GM19351 (cell line): ENCODE measurements at regions not wholly inside any gene's neighbourhood (a gene's known extent, or its start where the extent isn't known, plus 50 kb on each side); places are given as distances from the start of the nearest gene placed in this dataset.

Source experiments
- ATAC-seq: cut with Tn5 transposase; IDR thresholded peaks from one replicate; pipeline ENCODE4 v1.9.1; 2021; ENCODE audit warnings: mild to moderate bottlenecking, moderate library complexity; ENCODE audit not compliant: unreplicated experiment

GRCh38 chr16:65500919-65501318 is 379.1 kb upstream of the CDH11 start:
- no peak for ATAC-seq

- no peak for ATAC-seq
These were observed 378.1 kb upstream of the CDH11 start for GRCh38 chr16:65500007-65500406.

- no peak for ATAC-seq
These were observed 377.7 kb upstream of the CDH11 start for GRCh38 chr16:65499566-65499965.

- no peak for ATAC-seq
These were observed 375.7 kb upstream of the CDH11 start for GRCh38 chr16:65497571-65497970.

GRCh38 chr16:65495106-65495505 is 373.2 kb upstream of the CDH11 start:
- no peak for ATAC-seq

- ATAC-seq, result no peak
These were observed 372.7 kb upstream of the CDH11 start for GRCh38 chr16:65494609-65495008.

- ATAC-seq, result no peak
These were observed 372.2 kb upstream of the CDH11 start for GRCh38 chr16:65494080-65494479.

- no peak for ATAC-seq
These were observed 368.4 kb upstream of the CDH11 start for GRCh38 chr16:65490286-65490685.

GRCh38 chr16:65489531-65490023 is 367.7 kb upstream of the CDH11 start:
- no peak for ATAC-seq

GRCh38 chr16:65487231-65487630 is 365.4 kb upstream of the CDH11 start:
- ATAC-seq, result no peak

GRCh38 chr16:65481956-65482355 is 360.1 kb upstream of the CDH11 start:
- ATAC-seq, result no peak

- no peak for ATAC-seq
These were observed 358.6 kb upstream of the CDH11 start for GRCh38 chr16:65480281-65481091.

- ATAC-seq, result no peak
These were observed 354.6 kb upstream of the CDH11 start for GRCh38 chr16:65476448-65476955.

- ATAC-seq, result no peak
These were observed 351.8 kb upstream of the CDH11 start for GRCh38 chr16:65473699-65474098.

GRCh38 chr16:65469116-65469515 is 347.3 kb upstream of the CDH11 start:
- ATAC-seq, result no peak

- no peak for ATAC-seq
These were observed 346.3 kb upstream of the CDH11 start for GRCh38 chr16:65468133-65468532.

GRCh38 chr16:65463652-65464260 is 341.9 kb upstream of the CDH11 start:
- ATAC-seq, result no peak

GRCh38 chr16:65457084-65457483 is 335.2 kb upstream of the CDH11 start:
- no peak for ATAC-seq

GRCh38 chr16:65455761-65456160 is 333.9 kb upstream of the CDH11 start:
- ATAC-seq, result no peak

- no peak for ATAC-seq
These were observed 331.8 kb upstream of the CDH11 start for GRCh38 chr16:65453646-65454045.

GRCh38 chr16:65449526-65449925 is 327.7 kb upstream of the CDH11 start:
- no peak for ATAC-seq

GRCh38 chr16:65446427-65446826 is 324.6 kb upstream of the CDH11 start:
- no peak for ATAC-seq
